Stimulated activated naive CD4-positive, alpha-beta T cell treated with Interleukin-2 at 50 U/mL for 16 hours (primary cell): ENCODE measurements at regions not wholly inside any gene's neighbourhood (a gene's known extent, or its start where the extent isn't known, plus 50 kb on each side); places are given as distances from the start of the nearest gene placed in this dataset.
"Not testable (repeated sequence)": the region's sequence is repeated elsewhere in the genome, so short reads cannot be mapped to it uniquely, and the experiment has no call there.

Source experiments
- DNase-seq: peaks from one replicate; lab custom pipeline; 2025; lab: John Stamatoyannopoulos, UW

DNA sequence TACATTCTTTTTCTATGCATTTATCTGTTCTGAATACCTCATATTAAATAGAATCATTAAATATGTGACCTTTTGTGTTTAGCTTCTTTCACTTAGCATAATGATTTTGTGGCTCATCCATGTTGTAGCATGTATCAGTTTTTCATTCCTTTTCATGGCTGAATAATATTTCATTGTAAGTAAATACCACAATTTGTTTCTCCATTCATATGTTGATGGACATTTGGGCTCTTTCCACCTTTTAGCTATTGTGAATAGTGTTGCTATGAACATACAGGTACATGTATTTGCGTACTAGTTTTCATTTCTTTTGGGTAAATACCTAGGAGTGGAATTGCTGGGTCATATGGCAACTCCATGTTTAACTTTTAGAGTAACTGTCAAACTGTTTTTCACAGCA lies 85.1 kb downstream of the GNL3L start:
- DNase-seq: no peak

DNA sequence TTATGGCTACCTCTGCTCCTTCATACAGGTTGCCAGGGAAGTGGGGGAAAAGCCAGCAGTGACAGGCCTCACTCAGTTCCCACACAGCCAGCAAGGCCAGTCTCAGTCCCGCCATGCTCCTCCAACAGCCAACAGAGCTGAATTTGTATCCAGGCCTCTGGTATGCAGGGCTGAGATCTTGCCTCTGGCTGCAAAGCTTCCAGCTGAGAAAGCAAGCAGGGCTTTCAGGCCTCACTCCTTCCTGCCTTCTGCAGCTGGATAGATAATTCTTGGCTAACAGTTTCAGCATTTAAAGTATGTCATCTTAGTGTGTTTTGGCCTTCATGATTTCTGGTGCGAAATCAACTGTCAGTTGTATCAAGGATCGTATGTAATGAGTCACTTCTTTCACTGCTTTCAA lies 103.6 kb downstream of the GNL3L start:
- no peak for DNase-seq

DNA sequence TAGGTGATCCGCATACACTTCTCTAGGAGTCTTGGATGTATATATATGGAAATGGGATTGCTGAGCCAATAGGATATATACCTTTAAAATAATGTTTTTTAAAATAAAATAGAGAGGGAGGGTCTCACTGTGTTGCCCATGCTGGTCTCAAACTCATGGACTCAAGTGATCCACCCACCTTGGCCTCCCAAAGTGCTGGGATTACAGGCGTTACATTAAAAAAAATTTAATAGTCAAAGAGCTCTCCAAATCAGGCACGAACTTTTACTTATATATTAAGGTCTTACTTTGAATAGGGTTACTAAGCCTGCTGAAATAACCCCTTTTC lies 109.0 kb downstream of the GNL3L start:
- no peak for DNase-seq

DNA sequence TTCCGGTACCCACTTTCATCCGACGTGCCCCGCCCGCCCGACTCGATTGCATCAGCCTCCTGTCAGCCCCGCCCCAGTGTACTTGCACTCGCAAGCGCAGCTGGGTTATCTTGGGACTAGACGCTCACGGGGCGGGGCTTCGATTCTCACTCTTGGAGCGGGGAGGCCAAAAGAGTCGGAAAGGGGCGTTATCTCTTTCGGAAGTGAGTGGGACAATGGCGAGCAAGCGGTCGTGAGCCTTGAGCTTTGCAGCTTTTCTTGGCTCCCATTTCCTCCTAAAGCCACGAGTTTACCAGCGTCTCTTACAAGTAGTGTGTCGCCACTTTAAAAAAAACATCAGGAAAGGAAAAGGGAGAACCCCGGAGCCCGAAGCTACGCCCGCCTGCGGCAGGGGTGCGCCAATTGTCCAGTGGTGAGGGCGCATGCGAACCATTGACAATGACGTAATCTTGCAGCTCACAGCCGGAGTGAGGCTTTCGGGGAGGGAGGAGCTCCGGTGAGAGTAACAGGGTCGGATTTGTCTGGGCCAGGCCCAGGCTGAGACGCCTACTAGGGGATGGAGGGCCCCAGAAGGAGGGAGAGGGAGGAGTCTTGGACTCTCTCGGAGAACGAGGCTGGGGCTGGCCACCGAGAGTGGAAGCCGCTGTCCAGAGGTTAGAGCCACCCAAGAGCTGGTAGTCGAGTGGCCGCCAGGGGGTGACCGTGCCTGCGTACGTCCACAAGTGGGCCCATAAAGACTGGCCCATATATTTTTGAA lies 109.5 kb downstream of the GNL3L start:
- peak; percentile 95 for DNase-seq

DNA sequence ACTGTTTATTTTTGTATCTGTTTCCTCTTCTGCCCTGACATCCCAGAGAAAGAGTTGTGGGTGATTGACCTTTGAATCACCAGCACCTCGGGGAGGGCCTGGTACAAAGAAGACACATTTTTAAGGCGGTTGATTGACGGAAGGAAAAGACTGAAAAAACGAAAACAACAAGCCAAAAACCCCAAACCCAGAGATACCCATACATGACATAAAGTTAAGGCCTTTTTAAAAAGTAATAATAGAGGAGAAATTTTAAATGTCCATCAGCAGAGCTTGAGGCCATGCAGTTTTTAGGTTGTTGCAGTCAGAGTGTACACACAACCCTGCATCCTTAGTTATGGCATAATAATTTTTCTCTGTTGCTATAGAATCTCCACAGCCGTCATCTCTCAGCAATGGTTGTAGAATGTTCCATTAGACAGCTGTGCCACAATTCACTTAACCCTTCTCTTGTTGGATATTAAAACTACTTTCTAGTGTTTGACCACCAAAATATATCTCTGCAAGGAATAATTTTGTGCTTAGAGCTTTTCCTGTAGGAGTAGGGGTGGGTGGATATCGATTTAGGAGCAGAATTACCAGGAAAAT lies 110.2 kb downstream of the GNL3L start:
- DNase-seq: no peak

DNA sequence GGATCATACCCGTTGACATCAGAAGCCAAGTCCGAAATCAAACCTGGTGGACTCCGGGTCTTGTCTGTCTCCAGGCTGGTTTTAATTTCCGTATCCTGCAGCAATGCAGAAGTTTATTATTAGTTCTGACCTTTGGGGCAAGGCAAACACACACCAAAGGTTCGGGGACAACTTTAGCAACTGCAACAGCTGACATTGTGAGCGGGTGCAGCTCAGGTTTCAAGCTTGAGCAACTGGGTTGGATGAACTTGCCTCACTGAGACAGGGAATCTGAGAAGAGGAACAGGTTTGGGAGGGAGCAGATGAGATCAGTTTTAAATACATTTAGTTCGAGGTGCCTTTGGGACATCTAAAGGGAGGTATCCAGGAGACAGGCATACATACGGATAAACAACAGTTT lies 110.7 kb downstream of the GNL3L start:
- no peak for DNase-seq

DNA sequence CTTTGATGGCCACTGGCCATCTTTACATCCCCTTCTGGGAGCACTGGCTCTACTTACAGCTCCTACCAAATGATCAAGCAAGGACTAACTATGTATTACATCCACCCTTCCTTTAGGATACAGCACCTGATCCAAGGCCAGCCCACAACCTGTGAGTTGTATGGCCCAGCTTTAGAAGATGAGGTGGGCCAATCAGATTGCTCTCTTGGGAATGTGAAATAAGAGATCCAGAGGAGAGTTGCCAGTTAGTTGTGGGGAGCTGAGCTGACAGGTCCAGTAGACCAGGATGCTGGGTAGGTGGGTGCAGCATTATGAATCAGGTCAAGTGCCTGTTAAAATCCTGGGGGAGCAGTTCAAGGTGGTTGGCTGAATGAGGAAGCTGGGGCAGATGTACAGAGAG lies 111.5 kb downstream of the GNL3L start:
- no peak for DNase-seq

DNA sequence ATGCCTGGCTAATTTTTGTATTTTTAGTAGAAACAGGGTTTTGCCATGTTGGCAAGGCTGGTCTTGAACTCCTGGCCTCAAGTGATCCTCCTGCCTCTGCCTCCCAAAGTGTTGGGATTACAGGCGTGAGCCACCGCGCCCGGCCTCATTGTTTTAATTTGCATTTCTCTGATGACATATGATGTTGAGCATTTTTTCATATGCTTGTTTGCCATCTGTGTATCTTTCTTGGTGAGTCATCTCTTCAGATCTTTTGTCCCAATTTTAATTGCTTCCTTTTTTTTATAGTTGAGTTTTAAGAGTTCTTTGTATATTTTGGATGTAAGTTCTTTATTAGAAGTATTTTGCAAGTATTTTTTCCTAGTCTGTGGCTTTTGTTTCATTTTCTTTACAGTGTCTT lies 117.6 kb downstream of the GNL3L start:
- DNase-seq: not testable (repeated sequence)

DNA sequence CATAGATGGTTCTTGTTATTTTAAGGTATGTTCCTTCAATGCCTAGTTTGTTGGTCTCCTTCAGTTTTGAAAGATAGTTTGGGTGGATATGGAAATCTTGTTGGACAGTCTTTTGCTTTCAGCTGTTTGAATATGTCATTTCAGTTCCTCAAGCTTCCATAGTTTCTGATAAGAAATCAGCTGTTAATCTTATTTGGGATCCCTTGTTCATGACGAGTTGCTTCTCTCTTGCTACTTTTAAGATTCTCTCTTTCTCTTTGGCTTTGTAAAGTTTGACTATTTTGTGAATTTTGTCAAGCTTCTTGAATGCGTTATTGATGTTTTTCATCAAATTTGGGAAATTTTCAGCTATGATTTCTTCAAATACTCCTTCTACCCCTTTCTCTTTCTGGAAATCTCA lies 129.5 kb downstream of the GNL3L start:
- no peak for DNase-seq

DNA sequence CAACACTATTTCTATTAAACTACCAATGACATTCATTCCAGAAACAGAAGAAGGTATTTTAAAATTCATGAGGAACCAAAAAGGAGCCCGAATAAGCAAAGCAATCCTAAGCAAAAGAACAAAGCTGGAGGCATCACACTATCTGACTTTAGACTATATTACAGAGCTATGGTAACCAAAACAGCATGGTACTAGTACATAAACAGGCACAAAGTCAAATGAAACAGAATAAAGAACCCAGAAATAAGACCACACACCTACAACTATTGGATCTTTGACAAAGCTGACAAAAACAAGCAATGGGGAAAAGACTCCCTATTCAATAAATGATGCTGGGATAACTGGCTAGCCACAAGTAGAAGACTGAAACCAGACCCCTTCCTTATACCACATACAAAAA lies 122.3 kb downstream of the ITIH6 start:
- DNase-seq: no peak

DNA sequence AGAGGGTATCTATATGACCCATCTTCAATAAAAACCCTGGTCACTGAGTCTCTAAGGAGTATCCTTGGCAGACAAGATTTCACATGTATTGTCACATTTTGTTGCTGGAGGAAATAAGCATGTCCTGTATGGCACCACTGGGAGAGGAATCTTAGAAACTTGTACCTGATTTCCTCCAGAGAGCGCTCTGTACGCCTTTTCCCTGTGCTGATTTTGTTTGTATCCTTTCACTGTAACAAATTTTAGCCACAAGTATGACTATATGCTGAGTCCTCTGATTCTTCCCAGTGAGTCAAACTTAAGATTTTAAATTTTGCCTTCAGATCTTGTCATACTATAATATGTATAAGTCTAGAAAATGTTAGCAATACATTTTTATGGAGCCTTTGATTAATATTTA lies 102.8 kb downstream of the ITIH6 start:
- DNase-seq: no peak

DNA sequence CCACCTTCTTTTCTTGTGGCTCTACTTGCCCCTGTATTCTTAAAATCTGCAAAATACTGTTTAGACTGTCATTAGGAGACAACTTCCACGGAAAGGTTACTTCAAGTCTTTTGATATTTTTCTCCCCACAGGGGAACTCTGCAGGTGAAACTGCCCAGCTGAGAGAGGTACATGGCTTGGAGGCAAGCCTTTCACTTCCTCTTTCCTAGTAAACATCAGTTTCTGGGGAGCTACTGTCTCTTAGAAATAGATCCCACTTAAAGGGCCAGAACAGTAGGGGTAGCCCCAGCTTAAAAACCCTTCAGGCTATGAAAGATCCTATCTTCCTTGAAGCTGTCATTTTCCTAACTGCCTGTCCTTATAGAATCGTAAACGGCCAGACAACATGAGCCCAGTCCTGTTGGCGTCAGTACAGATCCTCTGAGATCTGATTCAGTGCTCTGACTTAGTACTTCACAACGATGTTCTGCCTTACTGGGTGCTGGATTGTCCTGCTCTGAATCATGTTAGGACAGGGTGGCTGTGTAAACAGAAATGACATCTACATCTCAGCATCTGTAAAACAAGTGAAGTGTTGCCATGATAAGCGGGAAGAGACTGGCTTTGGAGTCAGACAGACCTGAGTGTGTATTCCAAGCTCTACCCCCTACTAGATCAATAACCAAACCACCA lies 102.1 kb downstream of the ITIH6 start:
- DNase-seq: no peak
